ENCODE measurements at regions not wholly inside any gene's neighbourhood (a gene's known extent, or its start where the extent isn't known, plus 50 kb on each side); places are given as distances from the start of the nearest gene placed in this dataset.

- intact Hi-C loops (cut with DNase I; ENCODE audit: low total_unique reads), result no loop called here
- no peak overlapping the region for H3K4me3 ChIP-seq (ENCODE audit: low read depth, poor library complexity, severe bottlenecking)
- no peak for TF ChIP-seq CTCF (IDR thresholded peaks at IDR 0.05)
- TF ChIP-seq POLR2A (IDR thresholded peaks at IDR 0.05), result no peak
- WGBS, 2 donors, result 91 to 95% methylated on average over 8 of the region's 8 CpGs
- DNase-seq (ENCODE audit: low spot score in 2 of 2), result peak in 1 of 2 donors; percentile 64
Measured at GRCh38 chr14:99325591-99325990, 53.6 kb upstream of the BCL11B start.

- H3K4me3 ChIP-seq (ENCODE audit: low read depth, poor library complexity, severe bottlenecking), result no peak overlapping the region
- TF ChIP-seq CTCF (IDR thresholded peaks at IDR 0.05), result no peak
- TF ChIP-seq POLR2A (IDR thresholded peaks at IDR 0.05), result no peak
- peak in 1 of 2 donors; percentile 77 for DNase-seq (ENCODE audit: low spot score in 2 of 2)
- 82 to 94% methylated on average over 9 of the region's 9 CpGs for WGBS, 2 donors
- intact Hi-C loops (cut with DNase I; ENCODE audit: low total_unique reads), result no loop called here
Measured at GRCh38 chr14:99325016-99325415, 53.0 kb upstream of the BCL11B start.

GRCh38 chr14:99324291-99324690 is 52.3 kb upstream of the BCL11B start:
- intact Hi-C loops (cut with DNase I; ENCODE audit: low total_unique reads), result no loop called here
- no peak for TF ChIP-seq POLR2A (IDR thresholded peaks at IDR 0.05)
- TF ChIP-seq CTCF (IDR thresholded peaks at IDR 0.05), result no peak
- DNase-seq (ENCODE audit: low spot score in 2 of 2), result peak in 1 of 2 donors; percentile 62
- WGBS, 2 donors, result 76 to 88% methylated on average over 8 of the region's 8 CpGs
- H3K4me3 ChIP-seq (ENCODE audit: low read depth, poor library complexity, severe bottlenecking), result no peak overlapping the region

GRCh38 chr14:99323603-99324185 is 51.7 kb upstream of the BCL11B start:
- intact Hi-C loops (cut with DNase I; ENCODE audit: low total_unique reads), result no loop called here
- H3K4me3 ChIP-seq (ENCODE audit: low read depth, poor library complexity, severe bottlenecking), result no peak overlapping the region
- peak in 1 of 2 donors; percentile 75 for DNase-seq (ENCODE audit: low spot score in 2 of 2)
- WGBS, 2 donors, result 85 to 92% methylated on average over 12 to 14 of the region's 14 CpGs
- TF ChIP-seq POLR2A (IDR thresholded peaks at IDR 0.05) (no peak), CTCF (IDR thresholded peaks at IDR 0.05) (no peak)

- peak in 1 of 2 donors; percentile 79 for DNase-seq (ENCODE audit: low spot score in 2 of 2)
- no peak for TF ChIP-seq POLR2A (IDR thresholded peaks at IDR 0.05)
- TF ChIP-seq CTCF (IDR thresholded peaks at IDR 0.05), result no peak
- intact Hi-C loops (cut with DNase I; ENCODE audit: low total_unique reads), result no loop called here
- WGBS, 2 donors, result 59 to 65% methylated on average over 20 of the region's 20 CpGs
- no peak overlapping the region for H3K4me3 ChIP-seq (ENCODE audit: low read depth, poor library complexity, severe bottlenecking)
Measured at GRCh38 chr14:99322731-99323599, 51.0 kb upstream of the BCL11B start.

Data from lower leg skin (tissue), 4 donors.